ENCODE measurements at regions not wholly inside any gene's neighbourhood (a gene's known extent, or its start where the extent isn't known, plus 50 kb on each side); places are given as distances from the start of the nearest gene placed in this dataset.

- TF ChIP-seq PATZ1 (CRISPR knock-in tag; IDR thresholded peaks at IDR 0.05; ENCODE audit: borderline replicate concordance) (no peak), ESRRA (IDR thresholded peaks at IDR 0.05; ENCODE audit: borderline replicate concordance, low read depth) (no peak), PHB (CRISPR knock-in tag; IDR thresholded peaks at IDR 0.05) (no peak)
These were observed 98.5 kb upstream of the CDYL start (continued) for GRCh38 chr6:4677751-4678065.

- WGBS (ENCODE audit: insufficient coverage, low coverage, missing lambda C conversion rate), result 35% methylated on average over 11 of the region's 11 CpGs
- Histone ChIP-seq H3K79me2 (ENCODE audit: control insufficient read depth, insufficient read depth, low read length) (no peaks in the 10 kb centered on the region), H3K4me3 (no peak overlapping the region), H3K4me2 (ENCODE audit: insufficient read depth, low read length) (no peak overlapping the region), H3K36me3 (ENCODE audit: control insufficient read depth, insufficient read depth, low read length) (no peaks in the 10 kb centered on the region), H3K9ac (ENCODE audit: insufficient read depth in 1 of 2, low read depth in 2 of 2, low read length in 2 of 2) (no peak overlapping the region; a peak in 1 of 4 replicates), H3K4me1 (replicated peaks in 1 of 2; ENCODE audit: control insufficient read depth in 2 of 2, insufficient read depth in 2 of 2, low read length in 2 of 2) (peaks cover 0 to 8% of the 10 kb centered on the region in 2 experiments; a peak in 3 of 5 replicates), H3K9me3 (replicated peaks; ENCODE audit: control insufficient read depth, insufficient read depth, low read depth, low read length) (no peaks in the 10 kb centered on the region), H3K27me3 (ENCODE audit: control insufficient read depth in 2 of 2, insufficient read depth in 2 of 2, low read length in 2 of 2) (peaks cover 0 to 10% of the 10 kb centered on the region in 2 experiments; a peak in 2 of 5 replicates), H2AFZ (ENCODE audit: low read depth, low read length) (peak overlapping the region; percentile 28; the same call in 1 of the 2 replicates), H3K9me1 (ENCODE audit: control insufficient read depth, insufficient read depth, low read length) (no peaks in the 10 kb centered on the region), H3K27ac (ENCODE audit: extremely low read depth, low read depth, low read length) (no peak overlapping the region), H4K20me1 (replicated peaks; ENCODE audit: control insufficient read depth, insufficient read depth, low read length) (no peaks in the 10 kb centered on the region)
- ChIA-PET POLR2A (interaction anchor here (0.6 to 1.6 kb wide), 4 partner anchors 9 to 467 kb away, joined by 3 to 4 read pairs (median 3); no protein-coding TSS in a partner anchor), CTCF (ENCODE audit: low intra/inter-chr PET ratio) (no interaction called here)
- no peak for TF ChIP-seq SIX5 (IDR thresholded peaks at IDR 0.05; ENCODE audit: borderline replicate concordance in 1 of 2, insufficient read depth in 1 of 2, low read depth in 1 of 2, low read length in 2 of 2)
- TF ChIP-seq ZNF24 (IDR thresholded peaks at IDR 0.05), result no peak
- no peak for TF ChIP-seq VEZF1 (CRISPR knock-in tag; IDR thresholded peaks at IDR 0.05)
- TF ChIP-seq ZNF79 (CRISPR knock-in tag; IDR thresholded peaks at IDR 0.05; ENCODE audit: low read depth), result no peak
- TF ChIP-seq ARID2 (IDR thresholded peaks at IDR 0.05), result no peak
- no peak for TF ChIP-seq ZBTB17 (CRISPR knock-in tag; IDR thresholded peaks at IDR 0.05)
- TF ChIP-seq CCAR2 (IDR thresholded peaks at IDR 0.05; ENCODE audit: low read depth, low read length), result no peak
- TF ChIP-seq JUNB (CRISPR knock-in tag; conservative IDR thresholded peaks at IDR 0.05), result no peak
- TF ChIP-seq ZNF717 (CRISPR knock-in tag; IDR thresholded peaks at IDR 0.05), result no peak
- TF ChIP-seq ASH1L (IDR thresholded peaks at IDR 0.05; ENCODE audit: borderline replicate concordance, low read depth, partially characterized antibody), result no peak
- TF ChIP-seq BRD4 (IDR thresholded peaks at IDR 0.05), result no peak
- TF ChIP-seq ARHGAP35 (IDR thresholded peaks at IDR 0.05; ENCODE audit: partially characterized antibody), result no peak
- no peak for TF ChIP-seq ZNF253 (CRISPR knock-in tag; conservative IDR thresholded peaks at IDR 0.05)
- BruUV-seq (replicated peaks), result no TSS peak
- DNase-seq (ENCODE audit: extremely low read depth in 1 of 4, low spot score in 3 of 4) (no peak), ATAC-seq (no peak; the same call in 2 of the 3 replicates), FAIRE-seq (no peak)
- intact Hi-C loops (cut with micrococcal nuclease), result no loop called here
- in situ Hi-C loops (cut with MboI), result no loop called here
These were observed 99.0 kb upstream of the CDYL start for GRCh38 chr6:4677011-4677750.

All from K562 (cell line).